GM23338 (cell line): ENCODE measurements at regions not wholly inside any gene's neighbourhood (a gene's known extent, or its start where the extent isn't known, plus 50 kb on each side); places are given as distances from the start of the nearest gene placed in this dataset.

ENCODE experiments used
- ATAC-seq: fragments of 200-7000 bp; cut with Tn5 transposase; 3 replicates; pipeline ENCODE4 v1.9.1; 2020
- DNase-seq: peaks from one replicate; pipeline ENCODE4 v3.0.0-alpha.2; 2015; ENCODE audit warnings: low spot score
- H2AFZ ChIP-seq: fragments of 200-600 bp; sonication (generic); 2 replicates; pipeline ENCODE4 v1.8.0; 2016; ENCODE audit warnings: antibody characterized with exemption, mild to moderate bottlenecking, moderate library complexity
- H3F3A ChIP-seq: fragments of 200-600 bp; sonication (generic); replicated peaks from 2 replicates; pipeline ENCODE4 v1.8.0; 2017; ENCODE audit warnings: antibody characterized with exemption, mixed run types, low read depth
- H3K27ac ChIP-seq: fragments of 200-600 bp; sonication (generic); 2 replicates; pipeline ENCODE4 v1.6.1; 2016; ENCODE audit warnings: low read depth
- H3K27me3 ChIP-seq: fragments of 200-600 bp; sonication (generic); 2 replicates; pipeline ENCODE4 v1.8.0; 2016; ENCODE audit warnings: mild to moderate bottlenecking, mixed run types, moderate library complexity; ENCODE audit not compliant: insufficient read depth
- H3K36me3 ChIP-seq: fragments of 200-600 bp; sonication (generic); 2 replicates; pipeline ENCODE4 v1.8.0; 2016; ENCODE audit warnings: mild to moderate bottlenecking; ENCODE audit not compliant: insufficient read depth
- H3K4me1 ChIP-seq: fragments of 200-600 bp; sonication (generic); 2 replicates; pipeline ENCODE4 v1.8.0; 2016; ENCODE audit warnings: mild to moderate bottlenecking, moderate library complexity; ENCODE audit not compliant: insufficient read depth
- H3K4me2 ChIP-seq: fragments of 200-600 bp; sonication (generic); 2 replicates; pipeline ENCODE4 v1.7.1; 2017; ENCODE audit warnings: mixed run types
- H3K4me3 ChIP-seq: fragments of 200-600 bp; sonication (generic); 2 replicates; pipeline ENCODE4 v1.6.1; 2016; ENCODE audit warnings: mixed run types
- H3K79me2 ChIP-seq: fragments of 200-600 bp; sonication (generic); replicated peaks from 2 replicates; pipeline ENCODE4 v1.8.0; 2017; ENCODE audit warnings: mild to moderate bottlenecking; ENCODE audit not compliant: insufficient read depth
- H3K9me2 ChIP-seq: fragments of 200-600 bp; sonication (generic); 2 replicates; pipeline ENCODE4 v1.8.0; 2017; ENCODE audit not compliant: insufficient read depth
- H4K20me1 ChIP-seq: fragments of 200-600 bp; sonication (generic); replicated peaks from 2 replicates; pipeline ENCODE4 v1.8.0; 2017; ENCODE audit warnings: mild to moderate bottlenecking; ENCODE audit not compliant: insufficient read depth
- H3K27ac Mint-ChIP-seq: 2 replicates; pipeline ENCODE4 v1.8.0; 2020; ENCODE audit warnings: inconsistent platforms, mild to moderate bottlenecking, moderate library complexity, mixed read lengths
- H3K27me3 Mint-ChIP-seq: 3 replicates; pipeline ENCODE4 v1.8.0; 2022; ENCODE audit warnings: low read depth, mild to moderate bottlenecking, moderate library complexity, mixed read lengths, inconsistent platforms; ENCODE audit not compliant: insufficient read depth, poor library complexity
- H3K36me3 Mint-ChIP-seq: 3 replicates; pipeline ENCODE4 v1.8.0; 2021; ENCODE audit warnings: low read depth, mild to moderate bottlenecking, inconsistent platforms, moderate library complexity, mixed read lengths
- H3K4me1 Mint-ChIP-seq: 3 replicates; pipeline ENCODE4 v1.8.0; 2020; ENCODE audit warnings: mild to moderate bottlenecking, inconsistent platforms, mixed read lengths
- H3K4me3 Mint-ChIP-seq: 3 replicates; pipeline ENCODE4 v1.8.0; 2021; ENCODE audit warnings: moderate library complexity, mild to moderate bottlenecking, inconsistent platforms, mixed read lengths
- H3K9me3 Mint-ChIP-seq: 3 replicates; pipeline ENCODE4 v1.8.0; 2020; ENCODE audit warnings: moderate library complexity, mild to moderate bottlenecking, inconsistent platforms, mixed read lengths
- CREB1 ChIP-seq: fragments of 250-450 bp; sonication (Bioruptor Pico); IDR thresholded peaks from 2 replicates; pipeline ENCODE4 v1.5.0; 2020; ENCODE audit warnings: low read depth, mild to moderate bottlenecking, moderate library complexity
- EZH2 ChIP-seq: fragments of 200-600 bp; sonication (generic); IDR thresholded peaks from one replicate; pipeline ENCODE4 v1.8.0; 2017; ENCODE audit warnings: antibody characterized with exemption, mild to moderate bottlenecking, low read depth; ENCODE audit not compliant: unreplicated experiment
- EZH2phosphoT487 ChIP-seq: fragments of 200-600 bp; sonication (generic); IDR thresholded peaks from one replicate; pipeline ENCODE4 v1.8.1; 2018; ENCODE audit warnings: antibody characterized with exemption; ENCODE audit not compliant: unreplicated experiment
- JUNB ChIP-seq: IDR thresholded peaks from one replicate; pipeline ENCODE4 v1.6.1; 2016; ENCODE audit warnings: antibody characterized with exemption; ENCODE audit not compliant: unreplicated experiment
- STAT1 ChIP-seq: IDR thresholded peaks from one replicate; pipeline ENCODE4 v1.6.1; 2016; ENCODE audit warnings: antibody characterized with exemption; ENCODE audit not compliant: unreplicated experiment
- ZNF331 ChIP-seq: fragments of 250-450 bp; sonication (Bioruptor Pico); IDR thresholded peaks from 2 replicates; pipeline ENCODE4 v1.5.0; 2020; ENCODE audit warnings: low read depth, mild to moderate bottlenecking, moderate library complexity
- TF ChIP-seq, protein P1 (sequence below), 2 experiments: fragments of 200-600 bp in 1 of 2; sonication (generic) in 1 of 2; conservative IDR thresholded peaks; 2 replicates each; pipeline versions ENCODE4 v1.5.1 to v1.6.1; 2016 to 2017; ENCODE audit warnings: antibody characterized with exemption in 2 of 2, low read depth in 2 of 2, mild to moderate bottlenecking in 2 of 2, moderate library complexity in 1 of 2
- TF ChIP-seq, protein P2 (sequence below): fragments of 250-450 bp; sonication (Bioruptor Pico); IDR thresholded peaks from 2 replicates; pipeline ENCODE4 v1.5.0; 2020; ENCODE audit warnings: mild to moderate bottlenecking, moderate library complexity

DNA sequence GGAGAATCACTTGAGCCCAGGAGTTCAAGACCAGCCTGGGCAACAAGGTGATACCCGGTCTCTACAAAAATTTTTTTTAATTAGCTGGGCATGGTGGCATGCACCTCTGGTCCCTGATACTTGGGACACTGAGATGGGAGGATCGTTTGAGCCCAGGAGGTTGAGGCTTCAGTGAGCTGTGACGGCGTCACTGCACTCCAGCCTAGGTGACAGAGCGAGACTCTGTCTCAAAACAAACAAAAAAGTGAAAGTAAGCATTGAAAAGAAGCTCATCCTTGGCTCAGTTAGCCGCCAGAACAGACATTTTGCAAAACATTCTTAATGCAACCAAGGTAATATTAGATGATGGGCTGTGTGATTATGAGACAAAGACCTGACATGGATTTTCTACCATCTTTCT, 223.3 kb upstream of the VCX3A start:
- Mint-ChIP-seq H3K36me3 (peaks cover 8% of the 10 kb centered on the region; the same call in 2 of the 3 replicates), H3K4me3 (no peak overlapping the region), H3K9me3 (peaks cover 6% of the 10 kb centered on the region; the same call in 2 of the 3 replicates), H3K27me3 (no peaks in the 10 kb centered on the region), H3K4me1 (peaks cover 6% of the 10 kb centered on the region; the same call in 1 of the 3 replicates), H3K27ac (no peak overlapping the region)
- no peaks in the 10 kb centered on the region for H4K20me1 ChIP-seq
- TF ChIP-seq ZNF331 (CRISPR knock-in tag) (no peak), JUNB (no peak), STAT1 (no peak), CREB1 (CRISPR knock-in tag) (no peak), EZH2phosphoT487 (no peak), EZH2 (no peak)
- TF ChIP-seq, protein P1, sequence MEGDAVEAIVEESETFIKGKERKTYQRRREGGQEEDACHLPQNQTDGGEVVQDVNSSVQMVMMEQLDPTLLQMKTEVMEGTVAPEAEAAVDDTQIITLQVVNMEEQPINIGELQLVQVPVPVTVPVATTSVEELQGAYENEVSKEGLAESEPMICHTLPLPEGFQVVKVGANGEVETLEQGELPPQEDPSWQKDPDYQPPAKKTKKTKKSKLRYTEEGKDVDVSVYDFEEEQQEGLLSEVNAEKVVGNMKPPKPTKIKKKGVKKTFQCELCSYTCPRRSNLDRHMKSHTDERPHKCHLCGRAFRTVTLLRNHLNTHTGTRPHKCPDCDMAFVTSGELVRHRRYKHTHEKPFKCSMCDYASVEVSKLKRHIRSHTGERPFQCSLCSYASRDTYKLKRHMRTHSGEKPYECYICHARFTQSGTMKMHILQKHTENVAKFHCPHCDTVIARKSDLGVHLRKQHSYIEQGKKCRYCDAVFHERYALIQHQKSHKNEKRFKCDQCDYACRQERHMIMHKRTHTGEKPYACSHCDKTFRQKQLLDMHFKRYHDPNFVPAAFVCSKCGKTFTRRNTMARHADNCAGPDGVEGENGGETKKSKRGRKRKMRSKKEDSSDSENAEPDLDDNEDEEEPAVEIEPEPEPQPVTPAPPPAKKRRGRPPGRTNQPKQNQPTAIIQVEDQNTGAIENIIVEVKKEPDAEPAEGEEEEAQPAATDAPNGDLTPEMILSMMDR (conservative IDR thresholded peaks at IDR 0.05; ENCODE audit: low read depth in 2 of 2), result no peak
- TF ChIP-seq, protein P2, sequence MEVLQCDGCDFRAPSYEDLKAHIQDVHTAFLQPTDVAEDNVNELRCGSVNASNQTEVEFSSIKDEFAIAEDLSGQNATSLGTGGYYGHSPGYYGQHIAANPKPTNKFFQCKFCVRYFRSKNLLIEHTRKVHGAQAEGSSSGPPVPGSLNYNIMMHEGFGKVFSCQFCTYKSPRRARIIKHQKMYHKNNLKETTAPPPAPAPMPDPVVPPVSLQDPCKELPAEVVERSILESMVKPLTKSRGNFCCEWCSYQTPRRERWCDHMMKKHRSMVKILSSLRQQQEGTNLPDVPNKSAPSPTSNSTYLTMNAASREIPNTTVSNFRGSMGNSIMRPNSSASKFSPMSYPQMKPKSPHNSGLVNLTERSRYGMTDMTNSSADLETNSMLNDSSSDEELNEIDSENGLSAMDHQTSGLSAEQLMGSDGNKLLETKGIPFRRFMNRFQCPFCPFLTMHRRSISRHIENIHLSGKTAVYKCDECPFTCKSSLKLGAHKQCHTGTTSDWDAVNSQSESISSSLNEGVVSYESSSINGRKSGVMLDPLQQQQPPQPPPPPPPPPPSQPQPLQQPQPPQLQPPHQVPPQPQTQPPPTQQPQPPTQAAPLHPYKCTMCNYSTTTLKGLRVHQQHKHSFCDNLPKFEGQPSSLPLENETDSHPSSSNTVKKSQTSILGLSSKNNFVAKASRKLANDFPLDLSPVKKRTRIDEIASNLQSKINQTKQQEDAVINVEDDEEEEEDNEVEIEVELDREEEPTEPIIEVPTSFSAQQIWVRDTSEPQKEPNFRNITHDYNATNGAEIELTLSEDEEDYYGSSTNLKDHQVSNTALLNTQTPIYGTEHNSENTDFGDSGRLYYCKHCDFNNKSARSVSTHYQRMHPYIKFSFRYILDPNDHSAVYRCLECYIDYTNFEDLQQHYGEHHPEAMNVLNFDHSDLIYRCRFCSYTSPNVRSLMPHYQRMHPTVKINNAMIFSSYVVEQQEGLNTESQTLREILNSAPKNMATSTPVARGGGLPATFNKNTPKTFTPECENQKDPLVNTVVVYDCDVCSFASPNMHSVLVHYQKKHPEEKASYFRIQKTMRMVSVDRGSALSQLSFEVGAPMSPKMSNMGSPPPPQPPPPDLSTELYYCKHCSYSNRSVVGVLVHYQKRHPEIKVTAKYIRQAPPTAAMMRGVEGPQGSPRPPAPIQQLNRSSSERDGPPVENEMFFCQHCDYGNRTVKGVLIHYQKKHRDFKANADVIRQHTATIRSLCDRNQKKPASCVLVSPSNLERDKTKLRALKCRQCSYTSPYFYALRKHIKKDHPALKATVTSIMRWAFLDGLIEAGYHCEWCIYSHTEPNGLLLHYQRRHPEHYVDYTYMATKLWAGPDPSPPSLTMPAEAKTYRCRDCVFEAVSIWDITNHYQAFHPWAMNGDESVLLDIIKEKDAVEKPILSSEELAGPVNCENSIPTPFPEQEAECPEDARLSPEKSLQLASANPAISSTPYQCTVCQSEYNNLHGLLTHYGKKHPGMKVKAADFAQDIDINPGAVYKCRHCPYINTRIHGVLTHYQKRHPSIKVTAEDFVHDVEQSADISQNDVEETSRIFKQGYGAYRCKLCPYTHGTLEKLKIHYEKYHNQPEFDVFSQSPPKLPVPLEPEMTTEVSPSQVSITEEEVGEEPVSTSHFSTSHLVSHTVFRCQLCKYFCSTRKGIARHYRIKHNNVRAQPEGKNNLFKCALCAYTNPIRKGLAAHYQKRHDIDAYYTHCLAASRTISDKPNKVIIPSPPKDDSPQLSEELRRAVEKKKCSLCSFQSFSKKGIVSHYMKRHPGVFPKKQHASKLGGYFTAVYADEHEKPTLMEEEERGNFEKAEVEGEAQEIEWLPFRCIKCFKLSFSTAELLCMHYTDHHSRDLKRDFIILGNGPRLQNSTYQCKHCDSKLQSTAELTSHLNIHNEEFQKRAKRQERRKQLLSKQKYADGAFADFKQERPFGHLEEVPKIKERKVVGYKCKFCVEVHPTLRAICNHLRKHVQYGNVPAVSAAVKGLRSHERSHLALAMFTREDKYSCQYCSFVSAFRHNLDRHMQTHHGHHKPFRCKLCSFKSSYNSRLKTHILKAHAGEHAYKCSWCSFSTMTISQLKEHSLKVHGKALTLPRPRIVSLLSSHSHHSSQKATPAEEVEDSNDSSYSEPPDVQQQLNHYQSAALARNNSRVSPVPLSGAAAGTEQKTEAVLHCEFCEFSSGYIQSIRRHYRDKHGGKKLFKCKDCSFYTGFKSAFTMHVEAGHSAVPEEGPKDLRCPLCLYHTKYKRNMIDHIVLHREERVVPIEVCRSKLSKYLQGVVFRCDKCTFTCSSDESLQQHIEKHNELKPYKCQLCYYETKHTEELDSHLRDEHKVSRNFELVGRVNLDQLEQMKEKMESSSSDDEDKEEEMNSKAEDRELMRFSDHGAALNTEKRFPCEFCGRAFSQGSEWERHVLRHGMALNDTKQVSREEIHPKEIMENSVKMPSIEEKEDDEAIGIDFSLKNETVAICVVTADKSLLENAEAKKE (CRISPR knock-in tag), result no peak
- no peaks in the 10 kb centered on the region for H3K4me1 ChIP-seq
- no peak overlapping the region for H3K4me3 ChIP-seq
- no peaks in the 10 kb centered on the region for H3K79me2 ChIP-seq
- DNase-seq, result no peak
- no peaks in the 10 kb centered on the region for H3K9me2 ChIP-seq
- no peak overlapping the region for H3K4me2 ChIP-seq
- no peaks in the 10 kb centered on the region for H3F3A ChIP-seq
- no peak for ATAC-seq
- no peak overlapping the region for H3K27ac ChIP-seq
- no peak overlapping the region for H2AFZ ChIP-seq
- no peaks in the 10 kb centered on the region for H3K36me3 ChIP-seq
- H3K27me3 ChIP-seq, result no peaks in the 10 kb centered on the region
